Prostate gland (tissue), 2 donors: ENCODE measurements at regions not wholly inside any gene's neighbourhood (a gene's known extent, or its start where the extent isn't known, plus 50 kb on each side); places are given as distances from the start of the nearest gene placed in this dataset.

ENCODE experiments used
- CTCF ChIP-seq, 4 experiments: fragments of 200-600 bp in 2 of 4; fragments of 450-650 bp in 2 of 4; sonication (generic) in 2 of 4; IDR thresholded peaks; 1 replicate in 3 of 4; 2 replicates in 1 of 4; pipeline ENCODE4 v1.5.1; 2016 to 2019; ENCODE audit warnings: antibody characterized with exemption in 4 of 4, mild to moderate bottlenecking in 2 of 4, moderate library complexity in 2 of 4
- POLR2A ChIP-seq: fragments of 450-650 bp; IDR thresholded peaks from one replicate; pipeline ENCODE4 v1.6.1; 2016; ENCODE audit warnings: antibody characterized with exemption, mild to moderate bottlenecking
- POLR2AphosphoS5 ChIP-seq: sonication (generic); formaldehyde crosslinking; IDR thresholded peaks from one replicate; pipeline ENCODE4 v1.6.1; 2017; ENCODE audit warnings: antibody characterized with exemption

DNA sequence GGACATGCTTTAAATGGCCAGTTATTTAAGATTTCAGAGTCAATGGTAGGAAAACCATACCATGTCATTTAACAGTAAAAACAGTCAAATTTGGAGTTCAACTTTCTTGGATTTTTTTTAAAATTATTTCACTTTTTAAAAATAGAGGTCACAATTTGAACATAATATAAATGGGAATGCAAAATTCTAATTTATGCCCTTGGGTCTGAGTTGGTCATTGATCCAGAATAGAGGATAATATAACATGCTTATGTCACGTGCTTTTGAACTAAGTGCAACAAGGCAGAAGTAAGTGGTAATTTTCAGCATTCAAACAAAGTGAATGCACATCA, 113.1 kb upstream of the SLC35F3 start:
- no peak for TF ChIP-seq POLR2AphosphoS5
- no peak for TF ChIP-seq POLR2A
- TF ChIP-seq CTCF (IDR thresholded peaks at IDR 0.05): no peak
